Caki2 (cell line): ENCODE measurements at regions not wholly inside any gene's neighbourhood (a gene's known extent, or its start where the extent isn't known, plus 50 kb on each side); places are given as distances from the start of the nearest gene placed in this dataset.
"Not testable (repeated sequence)": the region's sequence is repeated elsewhere in the genome, so short reads cannot be mapped to it uniquely, and the experiment has no call there.

Experiments used
- DNase-seq: peaks from one replicate; pipeline ENCODE4 v3.0.0-alpha.2; 2015; ENCODE audit warnings: low read depth
- in situ Hi-C: cut with HindIII; loops from 2 replicates; pipeline ENCODE4 v1.10.0; 2016; ENCODE audit warnings: low sequenced_read_pairs, low pct_unique_long_range_greater_than_20kb, mixed read lengths

DNA sequence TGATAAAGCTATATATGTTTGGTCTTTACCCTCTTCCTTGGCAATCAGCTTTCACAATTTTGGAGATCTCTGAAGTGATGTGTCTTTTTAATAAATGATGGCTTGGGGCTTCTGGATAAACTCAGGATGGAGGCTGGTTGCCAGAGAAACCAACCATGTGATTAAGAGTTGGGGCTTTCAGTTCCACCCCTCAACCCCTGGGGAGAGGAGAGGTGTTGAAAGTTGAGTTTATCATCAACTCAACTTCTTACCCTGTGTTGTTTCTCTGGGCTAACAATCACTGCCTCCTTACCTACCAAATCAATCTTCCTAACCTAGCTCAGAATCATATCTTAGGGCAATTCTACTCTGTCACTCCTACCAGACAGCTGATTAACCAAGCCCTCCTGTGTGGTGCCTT is 735.8 kb downstream of the ZPLD1 start:
- in situ Hi-C loops, result no loop called here
- DNase-seq, result no peak

DNA sequence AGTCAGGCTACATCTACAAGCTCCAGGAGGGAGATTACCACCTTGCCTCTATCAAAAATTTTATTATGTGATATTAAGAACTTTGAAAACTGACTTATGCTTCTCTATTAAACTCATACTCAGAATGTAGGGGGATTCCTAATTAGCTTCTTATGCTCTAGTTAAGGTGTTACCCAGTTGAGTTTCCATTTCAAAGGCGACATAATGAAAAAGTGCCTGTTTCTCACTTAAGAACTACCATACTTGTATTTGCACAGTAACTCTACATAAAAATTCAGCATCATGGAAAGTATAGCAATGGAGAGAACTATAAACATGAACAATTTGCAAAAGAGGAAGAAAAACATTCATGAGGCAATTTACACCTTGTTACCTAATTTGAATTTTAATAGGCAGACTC is 739.1 kb downstream of the ZPLD1 start:
- DNase-seq, result no peak
- in situ Hi-C loops, result no loop called here

DNA sequence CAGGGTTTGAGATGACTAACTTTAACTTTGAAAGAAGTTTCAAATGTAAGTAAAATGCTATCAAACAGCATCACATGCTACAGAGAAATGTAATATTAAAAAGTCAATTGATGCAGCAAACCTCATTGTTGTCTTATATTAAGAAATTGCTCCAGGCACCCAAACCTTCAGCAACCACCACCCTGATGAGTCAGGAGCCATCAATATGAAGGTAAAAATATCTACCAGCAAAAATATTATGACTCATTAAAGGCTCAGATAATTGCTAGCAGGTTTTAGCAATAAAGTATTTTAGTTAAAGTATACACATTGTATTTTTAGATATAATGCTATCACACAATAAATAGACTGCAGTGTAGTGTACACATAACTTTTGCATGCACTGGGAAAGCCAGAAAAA is 746.3 kb downstream of the ZPLD1 start:
- in situ Hi-C loops, result no loop called here
- DNase-seq, result no peak

DNA sequence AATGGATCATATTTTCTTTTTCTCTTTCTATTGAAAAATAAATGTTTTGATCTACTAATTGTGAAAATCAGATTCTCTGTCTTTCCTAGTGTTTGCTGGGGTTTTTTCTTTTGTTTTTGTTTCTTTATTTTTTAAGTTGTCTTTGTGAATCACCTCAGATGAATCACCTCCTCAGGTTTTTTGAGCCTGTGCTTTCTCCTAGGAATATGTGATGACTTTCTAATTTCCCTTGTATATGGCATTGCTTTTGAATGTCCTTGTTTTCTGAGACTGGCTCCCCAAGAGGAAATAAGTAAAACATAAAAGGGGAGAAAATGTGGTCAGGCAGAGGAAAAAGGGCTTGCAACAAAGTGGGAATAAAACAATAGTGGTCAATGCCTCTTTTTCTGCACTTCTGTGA is 750.0 kb downstream of the ZPLD1 start:
- DNase-seq, result peak; percentile 12
- in situ Hi-C loops, result no loop called here

DNA sequence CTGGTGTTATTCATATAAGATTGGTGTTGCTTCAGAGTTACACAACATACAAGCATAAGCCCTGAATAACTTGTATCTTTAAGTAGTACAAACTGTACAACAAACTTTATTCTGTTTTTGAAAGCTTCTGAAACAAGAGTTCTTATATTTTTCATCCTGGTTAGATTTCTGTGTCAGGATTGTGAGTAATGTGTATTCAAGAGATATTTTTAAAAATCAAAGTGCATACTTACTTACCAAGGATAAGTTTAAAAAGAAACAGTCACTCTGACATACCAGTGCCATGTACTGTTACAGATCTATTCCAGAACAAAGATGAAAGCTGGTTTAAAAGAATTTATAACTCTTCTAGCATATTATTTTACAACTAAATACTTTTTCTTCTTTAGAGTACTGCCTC is 755.1 kb downstream of the ZPLD1 start:
- in situ Hi-C loops, result no loop called here
- DNase-seq, result no peak

DNA sequence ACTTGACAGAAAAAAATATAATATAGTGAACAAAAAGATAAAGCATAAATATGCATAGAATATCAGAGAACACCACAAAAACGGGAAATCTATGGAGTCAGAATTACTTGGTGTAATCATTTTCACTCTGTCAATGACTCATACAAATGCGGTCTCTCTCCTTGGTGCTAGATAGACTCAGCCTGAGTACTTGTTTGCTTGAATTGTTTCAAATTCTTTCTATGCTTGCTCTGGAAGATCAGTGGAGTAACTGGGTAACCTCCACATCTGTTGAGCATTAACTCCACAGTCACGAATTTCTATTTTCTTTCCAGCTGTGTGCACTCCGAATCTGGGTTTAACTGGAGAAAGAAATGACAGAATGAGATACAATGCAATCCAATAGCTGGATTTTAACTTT is 760.4 kb downstream of the ZPLD1 start:
- in situ Hi-C loops, result no loop called here
- DNase-seq, result no peak

DNA sequence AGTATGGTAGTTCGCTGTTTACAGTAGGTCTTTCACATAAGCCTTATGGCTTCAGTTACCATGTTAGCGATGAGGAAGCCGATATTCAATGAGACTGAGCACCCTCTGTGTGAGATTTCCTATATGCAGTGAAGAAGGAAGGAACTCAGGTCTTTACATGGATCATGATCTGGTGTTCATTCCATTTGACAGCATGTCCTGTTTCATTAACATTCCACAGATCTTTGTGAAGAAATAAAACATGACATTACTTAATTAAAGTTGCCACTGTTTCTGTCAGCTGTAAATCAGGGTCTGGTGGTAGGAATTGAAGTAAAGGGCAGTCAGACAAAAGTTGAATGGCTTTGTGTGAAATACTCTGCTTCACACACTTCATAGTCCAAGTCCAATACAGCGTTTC is 768.6 kb downstream of the ZPLD1 start:
- in situ Hi-C loops, result no loop called here
- no peak for DNase-seq

DNA sequence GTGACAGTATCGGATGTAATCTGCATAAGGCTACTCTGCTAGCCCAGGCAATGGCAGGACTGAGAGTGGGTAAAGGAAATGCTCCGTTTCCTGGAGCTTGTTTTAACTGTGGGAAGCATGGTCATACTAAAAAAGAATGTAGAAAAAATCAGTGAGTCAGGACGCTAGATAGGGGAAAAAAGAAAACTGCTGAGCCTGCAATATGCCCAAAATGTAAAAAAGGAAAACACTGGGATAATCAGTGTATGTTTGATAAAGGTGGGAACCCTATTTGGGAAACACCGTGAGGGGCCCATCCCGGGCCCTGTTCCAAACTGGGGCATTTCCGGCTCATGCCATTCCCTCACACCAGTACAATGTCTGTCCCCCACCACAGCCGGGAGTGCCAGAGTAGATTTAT is 775.8 kb downstream of the ZPLD1 start:
- in situ Hi-C loops, result no loop called here
- no peak for DNase-seq

DNA sequence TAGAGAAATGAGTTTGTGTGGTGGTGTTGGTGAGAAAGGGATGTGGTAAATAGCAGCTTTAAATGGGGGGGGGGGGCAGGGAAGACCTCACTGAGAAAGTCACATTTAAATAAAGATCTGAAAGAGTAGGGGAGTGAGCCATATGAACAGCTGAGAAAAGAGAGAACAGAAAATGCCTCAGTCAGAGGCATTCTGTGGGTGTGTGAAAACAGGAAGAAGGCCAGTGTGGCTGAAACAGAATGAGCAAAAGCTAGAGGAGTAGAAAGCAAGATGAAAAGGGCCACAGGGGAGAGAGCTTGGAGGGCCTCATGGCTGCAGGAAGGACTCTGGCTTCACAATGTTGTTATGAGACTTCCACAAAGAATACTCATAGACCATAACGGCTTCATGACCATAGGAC is 783.3 kb downstream of the ZPLD1 start:
- in situ Hi-C loops, result no loop called here
- no peak for DNase-seq

DNA sequence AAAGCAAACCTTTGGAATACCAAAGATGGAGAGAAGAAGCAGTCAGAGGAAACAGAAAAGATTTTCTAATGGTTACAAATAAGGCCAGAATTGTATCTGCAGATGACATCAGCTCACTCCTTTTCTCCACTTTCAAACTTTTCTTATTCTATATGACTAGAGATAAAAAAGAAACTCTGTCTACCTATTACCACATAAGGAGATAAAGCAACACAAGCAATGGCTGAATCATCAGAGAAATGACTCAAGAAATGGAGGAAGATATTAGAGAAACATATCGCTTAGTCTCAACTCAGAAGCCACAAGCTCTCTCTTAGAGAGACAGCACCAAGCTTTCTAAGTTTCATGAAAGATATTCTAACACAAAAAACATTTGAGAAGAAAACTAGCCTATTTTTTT is 784.0 kb downstream of the ZPLD1 start:
- DNase-seq, result no peak
- in situ Hi-C loops, result no loop called here

DNA sequence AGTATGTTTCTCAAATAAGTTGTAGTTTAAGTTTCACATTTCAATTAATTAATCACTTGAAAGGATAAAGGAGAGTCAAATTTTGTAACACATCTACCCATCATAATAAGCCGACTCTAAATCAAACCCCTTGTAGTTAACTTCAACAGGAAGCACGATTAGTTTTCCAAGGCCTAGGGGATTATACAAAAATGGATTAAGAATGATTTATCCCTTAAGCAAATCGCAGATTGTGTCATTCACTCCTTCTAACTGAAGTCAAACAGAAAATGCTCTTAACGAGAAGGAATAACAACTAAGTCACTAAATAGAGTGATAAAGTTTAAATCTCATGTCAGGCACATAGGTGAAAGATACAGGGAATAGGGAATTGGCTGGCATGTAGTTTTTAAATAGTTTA is 792.8 kb downstream of the ZPLD1 start:
- no peak for DNase-seq
- in situ Hi-C loops, result no loop called here

DNA sequence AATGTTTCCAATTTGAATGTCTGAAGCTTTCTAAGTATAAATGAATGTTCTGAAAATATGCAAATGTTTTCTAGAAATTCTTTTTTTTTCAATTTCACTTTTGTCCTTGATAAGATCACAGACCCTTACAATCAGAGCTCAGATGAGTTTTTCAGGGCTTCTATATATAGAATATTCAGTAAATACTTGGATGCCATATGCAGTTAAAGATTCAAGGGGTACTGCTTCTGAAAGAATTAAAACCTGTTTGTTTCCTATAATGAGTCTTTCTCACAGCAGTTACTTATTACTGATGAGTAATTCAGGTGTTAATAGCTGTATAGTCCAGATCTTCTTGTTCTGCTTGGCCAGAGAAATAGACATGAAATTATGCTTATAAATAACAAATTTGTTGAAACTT is 812.6 kb downstream of the ZPLD1 start:
- DNase-seq, result no peak
- in situ Hi-C loops, result no loop called here

DNA sequence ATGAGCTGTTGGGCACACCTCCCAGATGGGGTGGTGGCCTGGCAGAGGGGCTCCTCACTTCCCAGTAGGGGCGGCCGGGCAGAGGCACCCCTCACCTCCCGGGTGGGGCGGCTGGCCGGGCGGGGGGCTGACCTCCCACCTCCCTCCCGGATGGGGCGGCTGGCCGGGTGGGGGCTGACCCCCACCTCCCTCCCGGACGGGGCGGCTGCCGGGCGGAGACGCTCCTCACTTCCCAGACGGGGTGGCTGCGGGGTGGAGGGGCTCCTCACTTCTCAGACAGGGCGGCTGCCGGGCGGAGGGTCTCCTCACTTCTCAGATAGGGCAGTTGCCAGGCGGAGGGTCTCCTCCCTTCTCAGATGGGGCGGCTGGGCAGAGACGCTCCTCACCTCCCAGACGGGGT is 820.0 kb downstream of the ZPLD1 start:
- DNase-seq, in situ Hi-C loops: not testable (repeated sequence)

DNA sequence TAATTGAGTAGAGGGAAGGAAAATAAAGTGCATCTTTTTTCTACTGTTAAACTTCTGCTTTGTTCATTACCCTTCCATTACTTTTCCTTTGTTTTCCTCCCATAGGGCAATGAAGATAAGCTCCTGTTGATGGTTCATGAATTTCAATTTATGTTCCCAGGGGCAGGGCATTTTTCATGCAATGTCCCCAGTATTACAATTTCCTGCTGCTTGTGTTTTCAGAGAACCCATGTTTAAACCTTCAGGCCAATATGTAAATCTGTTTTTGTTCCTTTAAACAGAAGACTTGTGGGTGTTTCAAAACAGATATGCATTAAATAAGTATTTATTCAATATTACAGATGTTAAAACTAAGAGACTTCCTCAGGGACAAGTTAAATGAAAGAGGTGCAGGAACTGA is 834.5 kb downstream of the ZPLD1 start:
- in situ Hi-C loops, result no loop called here
- DNase-seq, result no peak

DNA sequence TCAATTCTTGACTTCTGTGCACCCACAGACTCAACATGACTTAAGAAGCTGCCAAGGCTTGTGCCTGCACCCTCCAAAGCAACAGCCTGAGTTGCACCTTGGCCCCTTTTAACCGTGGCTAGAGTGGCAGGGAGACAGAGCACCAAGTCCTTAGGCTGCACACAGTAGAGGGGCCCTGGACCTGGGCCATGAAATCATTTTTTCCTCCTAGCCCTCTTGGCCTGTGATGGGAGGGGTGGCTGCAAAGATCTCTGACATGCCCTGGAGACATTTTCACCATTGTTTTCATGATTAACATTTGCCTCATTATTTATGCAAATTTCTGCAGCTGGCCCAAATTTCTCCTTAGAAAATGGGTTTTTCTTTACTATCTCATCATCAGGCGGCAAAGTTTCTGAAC is 836.8 kb downstream of the ZPLD1 start:
- in situ Hi-C loops, result no loop called here
- DNase-seq, result no peak

DNA sequence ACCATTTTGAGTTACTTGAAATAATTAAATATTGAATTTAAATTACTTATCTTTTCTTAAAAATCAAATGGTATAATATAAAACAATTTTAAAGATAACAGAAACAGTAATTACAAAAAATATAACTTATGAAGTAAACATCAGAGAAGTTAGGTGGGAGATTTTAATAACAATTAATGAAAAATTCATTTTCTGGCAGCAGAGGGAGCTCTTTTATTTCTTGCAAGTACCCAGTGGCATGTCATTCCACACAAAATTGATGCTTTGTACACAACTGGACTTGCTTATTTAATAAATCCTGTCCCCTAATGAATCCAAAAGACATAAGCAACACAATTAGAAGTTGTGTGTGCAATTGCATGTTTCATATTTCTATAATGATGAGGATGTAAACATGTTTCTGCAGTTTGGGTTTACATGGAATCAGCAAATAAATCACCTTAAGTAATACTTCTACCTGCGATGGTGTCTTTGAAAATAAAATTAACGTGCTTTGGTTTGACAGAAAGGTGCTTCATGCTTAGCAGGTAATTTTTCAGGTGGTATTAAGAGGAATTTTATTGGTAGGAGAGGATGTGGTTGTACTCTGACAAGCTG is 861.3 kb downstream of the ZPLD1 start:
- DNase-seq, result peak; percentile 2
- in situ Hi-C loops, result no loop called here

DNA sequence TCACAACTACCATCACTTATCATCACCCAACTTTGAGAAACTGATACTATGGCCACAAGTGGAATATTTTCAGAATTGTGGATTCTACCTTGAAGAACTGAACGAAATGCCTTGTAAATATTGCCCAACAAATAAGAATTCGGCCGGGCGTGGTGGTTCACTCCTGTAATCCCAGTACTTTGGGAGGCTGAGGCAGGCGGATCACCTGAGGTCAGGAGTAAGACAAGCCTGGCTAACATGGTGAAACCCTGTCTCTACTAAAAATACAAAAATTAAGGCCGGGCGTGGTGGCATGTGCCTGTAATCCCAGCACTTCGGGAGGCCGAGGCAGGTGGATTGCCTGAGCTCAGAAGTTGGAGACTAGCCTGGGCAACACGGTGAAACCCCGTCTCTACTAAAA is 862.7 kb downstream of the ZPLD1 start:
- DNase-seq, result not testable (repeated sequence)

DNA sequence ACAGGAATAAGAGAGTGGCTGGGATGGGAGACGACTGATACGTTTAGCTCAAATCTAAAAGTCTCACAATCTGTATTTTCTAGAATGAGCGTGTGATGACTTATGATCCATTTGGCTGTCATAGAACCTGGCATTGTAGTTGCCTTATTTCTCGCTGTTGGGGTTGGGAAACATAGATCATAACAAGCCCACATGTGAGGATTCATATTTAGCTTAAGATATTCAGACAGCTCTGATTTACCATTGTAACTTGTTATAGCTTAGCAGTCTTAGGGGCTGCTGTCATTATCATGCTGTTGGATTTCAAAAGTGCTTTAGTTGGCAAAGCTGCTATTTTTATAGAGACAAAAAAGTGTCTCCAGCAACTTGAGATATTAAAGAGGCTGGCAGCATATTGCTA is 871.3 kb downstream of the ZPLD1 start:
- DNase-seq, result no peak
- in situ Hi-C loops, result no loop called here

More for the DNA sequence above, 862.7 kb downstream of the ZPLD1 start:
- in situ Hi-C loops, result not testable (repeated sequence)

DNA sequence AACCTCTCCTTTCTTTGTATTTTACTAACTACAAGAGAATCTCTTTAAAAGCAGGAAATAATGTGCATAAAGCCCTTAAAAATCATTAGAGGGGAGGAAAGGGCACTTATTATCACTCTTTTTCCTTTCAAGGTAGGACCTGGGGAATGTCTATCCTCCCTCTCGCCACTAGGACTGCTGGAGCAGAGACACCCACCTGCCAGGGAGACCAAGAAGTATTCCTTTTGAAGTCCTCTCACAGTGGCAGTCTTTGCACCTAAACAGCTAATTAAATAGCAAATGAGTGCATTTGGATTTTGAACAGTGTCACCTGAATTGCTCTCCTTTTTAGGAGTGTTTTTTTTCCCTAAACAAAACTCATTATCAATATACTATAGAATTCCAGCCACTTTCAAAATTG is 874.1 kb downstream of the ZPLD1 start:
- in situ Hi-C loops, result no loop called here
- no peak for DNase-seq

DNA sequence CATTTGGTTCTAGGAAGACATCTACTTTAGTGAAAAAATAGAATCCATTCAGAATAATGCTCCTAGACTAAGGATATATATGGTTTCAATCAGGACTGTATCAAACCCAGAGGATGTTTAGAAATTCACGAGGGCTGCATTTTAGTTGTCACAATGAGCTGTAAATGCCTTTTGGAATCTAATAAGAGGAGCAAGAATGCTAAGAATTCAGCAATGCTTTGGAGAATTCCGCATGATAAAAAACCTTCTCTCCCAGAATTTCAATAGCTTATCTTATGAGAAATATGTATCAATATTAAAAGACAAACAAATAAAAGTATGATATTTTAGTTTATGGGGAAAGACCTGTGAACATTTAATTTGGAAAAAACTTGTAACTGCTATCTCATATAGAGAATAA is 885.1 kb downstream of the ZPLD1 start:
- DNase-seq, result no peak
- in situ Hi-C loops, result no loop called here
